ENCODE measurements at regions not wholly inside any gene's neighbourhood (a gene's known extent, or its start where the extent isn't known, plus 50 kb on each side); places are given as distances from the start of the nearest gene placed in this dataset.

GRCh38 chr7:118757066-118757465 is 532.6 kb downstream of the ANKRD7 start:
- POLR2A ChIA-PET, result no interaction called here
- no peak for DNase-seq
- intact Hi-C loops (cut with micrococcal nuclease; ENCODE audit: unreplicated experiment), result no loop called here
- Mint-ChIP-seq H3K27me3 (ENCODE audit: insufficient read depth, unreplicated experiment) (no peaks in the 10 kb centered on the region), H3K4me1 (ENCODE audit: low read depth, unreplicated experiment) (no peaks in the 10 kb centered on the region), H3K36me3 (ENCODE audit: insufficient read depth, unreplicated experiment) (no peaks in the 10 kb centered on the region), H3K4me3 (ENCODE audit: unreplicated experiment) (no peak overlapping the region), H3K9me3 (ENCODE audit: unreplicated experiment) (no peaks in the 10 kb centered on the region), H3K27ac (ENCODE audit: unreplicated experiment) (no peak overlapping the region)
- Histone ChIP-seq H3K9me3 (no peaks in the 10 kb centered on the region), H3K4me3 (ENCODE audit: low read depth, low read length) (no peak overlapping the region), H3K36me3 (ENCODE audit: control insufficient read depth, insufficient read depth, low read length) (no peaks in the 10 kb centered on the region), H3K27me3 (replicated peaks; ENCODE audit: control insufficient read depth, insufficient read depth, low read length) (no peaks in the 10 kb centered on the region), H3K4me1 (no peaks in the 10 kb centered on the region)
- CTCF ChIA-PET, result no interaction called here
- BruUV-seq (replicated peaks), result no TSS peak
- TF ChIP-seq CTCF (IDR thresholded peaks at IDR 0.05; ENCODE audit: insufficient read depth in 1 of 2, low read depth in 1 of 2, low read length in 1 of 2, severe bottlenecking in 1 of 2, unreplicated experiment in 1 of 2), result no peak

GRCh38 chr7:118758582-118758981 is 534.1 kb downstream of the ANKRD7 start:
- ChIA-PET CTCF (no interaction called here), POLR2A (no interaction called here)
- Mint-ChIP-seq H3K27ac (ENCODE audit: unreplicated experiment) (no peak overlapping the region), H3K4me1 (ENCODE audit: low read depth, unreplicated experiment) (no peaks in the 10 kb centered on the region), H3K27me3 (ENCODE audit: insufficient read depth, unreplicated experiment) (no peaks in the 10 kb centered on the region), H3K36me3 (ENCODE audit: insufficient read depth, unreplicated experiment) (no peaks in the 10 kb centered on the region), H3K4me3 (ENCODE audit: unreplicated experiment) (no peak overlapping the region), H3K9me3 (ENCODE audit: unreplicated experiment) (no peaks in the 10 kb centered on the region)
- Histone ChIP-seq H3K27me3 (replicated peaks; ENCODE audit: control insufficient read depth, insufficient read depth, low read length) (no peaks in the 10 kb centered on the region), H3K36me3 (ENCODE audit: control insufficient read depth, insufficient read depth, low read length) (no peaks in the 10 kb centered on the region), H3K9me3 (no peaks in the 10 kb centered on the region), H3K4me3 (ENCODE audit: low read depth, low read length) (no peak overlapping the region), H3K4me1 (no peaks in the 10 kb centered on the region)
- intact Hi-C loops (cut with micrococcal nuclease; ENCODE audit: unreplicated experiment), result no loop called here
- no TSS peak for BruUV-seq (replicated peaks)
- TF ChIP-seq CTCF (IDR thresholded peaks at IDR 0.05; ENCODE audit: insufficient read depth in 1 of 2, low read depth in 1 of 2, low read length in 1 of 2, severe bottlenecking in 1 of 2, unreplicated experiment in 1 of 2), result no peak
- DNase-seq, result no peak

- Histone ChIP-seq H3K4me1 (no peaks in the 10 kb centered on the region), H3K36me3 (ENCODE audit: control insufficient read depth, insufficient read depth, low read length) (no peaks in the 10 kb centered on the region), H3K4me3 (ENCODE audit: low read depth, low read length) (no peak overlapping the region), H3K27me3 (replicated peaks; ENCODE audit: control insufficient read depth, insufficient read depth, low read length) (no peaks in the 10 kb centered on the region), H3K9me3 (no peaks in the 10 kb centered on the region)
- no peak for DNase-seq
- ChIA-PET CTCF (no interaction called here), POLR2A (no interaction called here)
- Mint-ChIP-seq H3K4me1 (ENCODE audit: low read depth, unreplicated experiment) (no peaks in the 10 kb centered on the region), H3K36me3 (ENCODE audit: insufficient read depth, unreplicated experiment) (no peaks in the 10 kb centered on the region), H3K27me3 (ENCODE audit: insufficient read depth, unreplicated experiment) (no peaks in the 10 kb centered on the region), H3K27ac (ENCODE audit: unreplicated experiment) (no peak overlapping the region), H3K4me3 (ENCODE audit: unreplicated experiment) (no peak overlapping the region), H3K9me3 (ENCODE audit: unreplicated experiment) (no peaks in the 10 kb centered on the region)
- no peak for TF ChIP-seq CTCF (IDR thresholded peaks at IDR 0.05; ENCODE audit: insufficient read depth in 1 of 2, low read depth in 1 of 2, low read length in 1 of 2, severe bottlenecking in 1 of 2, unreplicated experiment in 1 of 2)
- BruUV-seq (replicated peaks), result no TSS peak
- intact Hi-C loops (cut with micrococcal nuclease; ENCODE audit: unreplicated experiment), result no loop called here
Observed at GRCh38 chr7:118759921-118760320, 535.4 kb downstream of the ANKRD7 start.

All from Caco-2 (cell line).